GM23338 (cell line): ENCODE measurements at regions not wholly inside any gene's neighbourhood (a gene's known extent, or its start where the extent isn't known, plus 50 kb on each side); places are given as distances from the start of the nearest gene placed in this dataset.

ENCODE experiments used
- ATAC-seq: fragments of 200-7000 bp; cut with Tn5 transposase; 3 replicates; pipeline ENCODE4 v1.9.1; 2020
- DNase-seq: peaks from one replicate; pipeline ENCODE4 v3.0.0-alpha.2; 2015; ENCODE audit warnings: low spot score
- H2AFZ ChIP-seq: fragments of 200-600 bp; sonication (generic); 2 replicates; pipeline ENCODE4 v1.8.0; 2016; ENCODE audit warnings: antibody characterized with exemption, mild to moderate bottlenecking, moderate library complexity
- H3F3A ChIP-seq: fragments of 200-600 bp; sonication (generic); replicated peaks from 2 replicates; pipeline ENCODE4 v1.8.0; 2017; ENCODE audit warnings: antibody characterized with exemption, mixed run types, low read depth
- H3K27ac ChIP-seq: fragments of 200-600 bp; sonication (generic); 2 replicates; pipeline ENCODE4 v1.6.1; 2016; ENCODE audit warnings: low read depth
- H3K27me3 ChIP-seq: fragments of 200-600 bp; sonication (generic); 2 replicates; pipeline ENCODE4 v1.8.0; 2016; ENCODE audit warnings: mild to moderate bottlenecking, mixed run types, moderate library complexity; ENCODE audit not compliant: insufficient read depth
- H3K36me3 ChIP-seq: fragments of 200-600 bp; sonication (generic); 2 replicates; pipeline ENCODE4 v1.8.0; 2016; ENCODE audit warnings: mild to moderate bottlenecking; ENCODE audit not compliant: insufficient read depth
- H3K4me1 ChIP-seq: fragments of 200-600 bp; sonication (generic); 2 replicates; pipeline ENCODE4 v1.8.0; 2016; ENCODE audit warnings: mild to moderate bottlenecking, moderate library complexity; ENCODE audit not compliant: insufficient read depth
- H3K4me2 ChIP-seq: fragments of 200-600 bp; sonication (generic); 2 replicates; pipeline ENCODE4 v1.7.1; 2017; ENCODE audit warnings: mixed run types
- H3K4me3 ChIP-seq: fragments of 200-600 bp; sonication (generic); 2 replicates; pipeline ENCODE4 v1.6.1; 2016; ENCODE audit warnings: mixed run types
- H3K79me2 ChIP-seq: fragments of 200-600 bp; sonication (generic); replicated peaks from 2 replicates; pipeline ENCODE4 v1.8.0; 2017; ENCODE audit warnings: mild to moderate bottlenecking; ENCODE audit not compliant: insufficient read depth
- H3K9me2 ChIP-seq: fragments of 200-600 bp; sonication (generic); 2 replicates; pipeline ENCODE4 v1.8.0; 2017; ENCODE audit not compliant: insufficient read depth
- H4K20me1 ChIP-seq: fragments of 200-600 bp; sonication (generic); replicated peaks from 2 replicates; pipeline ENCODE4 v1.8.0; 2017; ENCODE audit warnings: mild to moderate bottlenecking; ENCODE audit not compliant: insufficient read depth
- H3K27ac Mint-ChIP-seq: 2 replicates; pipeline ENCODE4 v1.8.0; 2020; ENCODE audit warnings: inconsistent platforms, mild to moderate bottlenecking, moderate library complexity, mixed read lengths
- H3K27me3 Mint-ChIP-seq: 3 replicates; pipeline ENCODE4 v1.8.0; 2022; ENCODE audit warnings: low read depth, mild to moderate bottlenecking, moderate library complexity, mixed read lengths, inconsistent platforms; ENCODE audit not compliant: insufficient read depth, poor library complexity
- H3K36me3 Mint-ChIP-seq: 3 replicates; pipeline ENCODE4 v1.8.0; 2021; ENCODE audit warnings: low read depth, mild to moderate bottlenecking, inconsistent platforms, moderate library complexity, mixed read lengths
- H3K4me1 Mint-ChIP-seq: 3 replicates; pipeline ENCODE4 v1.8.0; 2020; ENCODE audit warnings: mild to moderate bottlenecking, inconsistent platforms, mixed read lengths
- H3K4me3 Mint-ChIP-seq: 3 replicates; pipeline ENCODE4 v1.8.0; 2021; ENCODE audit warnings: moderate library complexity, mild to moderate bottlenecking, inconsistent platforms, mixed read lengths
- H3K9me3 Mint-ChIP-seq: 3 replicates; pipeline ENCODE4 v1.8.0; 2020; ENCODE audit warnings: moderate library complexity, mild to moderate bottlenecking, inconsistent platforms, mixed read lengths
- CREB1 ChIP-seq: fragments of 250-450 bp; sonication (Bioruptor Pico); IDR thresholded peaks from 2 replicates; pipeline ENCODE4 v1.5.0; 2020; ENCODE audit warnings: low read depth, mild to moderate bottlenecking, moderate library complexity
- CTCF ChIP-seq, 2 experiments: fragments of 200-600 bp in 1 of 2; sonication (generic) in 1 of 2; conservative IDR thresholded peaks; 2 replicates each; pipeline versions ENCODE4 v1.5.1 to v1.6.1; 2016 to 2017; ENCODE audit warnings: antibody characterized with exemption in 2 of 2, low read depth in 2 of 2, mild to moderate bottlenecking in 2 of 2, moderate library complexity in 1 of 2
- EZH2 ChIP-seq: fragments of 200-600 bp; sonication (generic); IDR thresholded peaks from one replicate; pipeline ENCODE4 v1.8.0; 2017; ENCODE audit warnings: antibody characterized with exemption, mild to moderate bottlenecking, low read depth; ENCODE audit not compliant: unreplicated experiment
- JUNB ChIP-seq: IDR thresholded peaks from one replicate; pipeline ENCODE4 v1.6.1; 2016; ENCODE audit warnings: antibody characterized with exemption; ENCODE audit not compliant: unreplicated experiment
- POLR2AphosphoS5 ChIP-seq: IDR thresholded peaks from 2 replicates; pipeline ENCODE4 v1.6.1; 2016; ENCODE audit warnings: antibody characterized with exemption, low read depth
- REST ChIP-seq: IDR thresholded peaks from one replicate; pipeline ENCODE4 v1.6.1; 2018; ENCODE audit warnings: antibody characterized with exemption; ENCODE audit not compliant: unreplicated experiment
- STAT1 ChIP-seq: IDR thresholded peaks from one replicate; pipeline ENCODE4 v1.6.1; 2016; ENCODE audit warnings: antibody characterized with exemption; ENCODE audit not compliant: unreplicated experiment
- ZNF331 ChIP-seq: fragments of 250-450 bp; sonication (Bioruptor Pico); IDR thresholded peaks from 2 replicates; pipeline ENCODE4 v1.5.0; 2020; ENCODE audit warnings: low read depth, mild to moderate bottlenecking, moderate library complexity
- TF ChIP-seq, protein P1 (sequence below): IDR thresholded peaks from 2 replicates; pipeline ENCODE4 v1.6.1; 2016; ENCODE audit warnings: antibody characterized with exemption
- TF ChIP-seq, protein P2 (sequence below): fragments of 250-450 bp; sonication (Bioruptor Pico); IDR thresholded peaks from 2 replicates; pipeline ENCODE4 v1.5.0; 2020; ENCODE audit warnings: mild to moderate bottlenecking, moderate library complexity

GRCh38 chr1:178031856-178032320 is 62.0 kb upstream of the RASAL2 start:
- Histone ChIP-seq H3K4me3 (no peak overlapping the region), H3K79me2 (no peaks in the 10 kb centered on the region), H3F3A (peaks cover 3% of the 10 kb centered on the region), H3K36me3 (no peaks in the 10 kb centered on the region), H4K20me1 (no peaks in the 10 kb centered on the region), H3K27ac (no peak overlapping the region), H3K9me2 (no peaks in the 10 kb centered on the region), H3K4me1 (peaks cover 14% of the 10 kb centered on the region), H3K27me3 (no peaks in the 10 kb centered on the region), H2AFZ (no peak overlapping the region), H3K4me2 (no peak overlapping the region)
- DNase-seq (peak; percentile 92), ATAC-seq (peak; percentile 98)
- Mint-ChIP-seq H3K4me1 (peaks cover 12% of the 10 kb centered on the region; the same call in 2 of the 3 replicates), H3K27me3 (no peaks in the 10 kb centered on the region), H3K27ac (no peak overlapping the region), H3K36me3 (no peaks in the 10 kb centered on the region), H3K9me3 (peaks cover 9% of the 10 kb centered on the region; the same call in 1 of the 3 replicates), H3K4me3 (no peak overlapping the region)
- no peak for TF ChIP-seq JUNB
- peak; percentile 88 to 99 for TF ChIP-seq CTCF (conservative IDR thresholded peaks at IDR 0.05; ENCODE audit: low read depth in 2 of 2)

GRCh38 chr1:178033019-178033418 is 60.9 kb upstream of the RASAL2 start:
- Histone ChIP-seq H3K4me1 (peaks cover 20% of the 10 kb centered on the region), H3F3A (peaks cover 7% of the 10 kb centered on the region), H3K4me3 (no peak overlapping the region), H2AFZ (no peak overlapping the region), H3K9me2 (no peaks in the 10 kb centered on the region), H3K79me2 (no peaks in the 10 kb centered on the region), H3K4me2 (no peak overlapping the region), H3K36me3 (no peaks in the 10 kb centered on the region), H4K20me1 (no peaks in the 10 kb centered on the region), H3K27me3 (no peaks in the 10 kb centered on the region), H3K27ac (no peak overlapping the region)
- DNase-seq (no peak), ATAC-seq (no peak)
- Mint-ChIP-seq H3K4me1 (peaks cover 12% of the 10 kb centered on the region; the same call in 2 of the 3 replicates), H3K9me3 (peaks cover 11% of the 10 kb centered on the region; the same call in 1 of the 3 replicates), H3K36me3 (no peaks in the 10 kb centered on the region), H3K27me3 (no peaks in the 10 kb centered on the region), H3K27ac (no peak overlapping the region), H3K4me3 (no peak overlapping the region)
- TF ChIP-seq, protein P1, sequence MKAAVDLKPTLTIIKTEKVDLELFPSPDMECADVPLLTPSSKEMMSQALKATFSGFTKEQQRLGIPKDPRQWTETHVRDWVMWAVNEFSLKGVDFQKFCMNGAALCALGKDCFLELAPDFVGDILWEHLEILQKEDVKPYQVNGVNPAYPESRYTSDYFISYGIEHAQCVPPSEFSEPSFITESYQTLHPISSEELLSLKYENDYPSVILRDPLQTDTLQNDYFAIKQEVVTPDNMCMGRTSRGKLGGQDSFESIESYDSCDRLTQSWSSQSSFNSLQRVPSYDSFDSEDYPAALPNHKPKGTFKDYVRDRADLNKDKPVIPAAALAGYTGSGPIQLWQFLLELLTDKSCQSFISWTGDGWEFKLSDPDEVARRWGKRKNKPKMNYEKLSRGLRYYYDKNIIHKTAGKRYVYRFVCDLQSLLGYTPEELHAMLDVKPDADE, result no peak
- TF ChIP-seq CREB1 (CRISPR knock-in tag), result no peak
- no peak for TF ChIP-seq EZH2
- TF ChIP-seq, protein P2, sequence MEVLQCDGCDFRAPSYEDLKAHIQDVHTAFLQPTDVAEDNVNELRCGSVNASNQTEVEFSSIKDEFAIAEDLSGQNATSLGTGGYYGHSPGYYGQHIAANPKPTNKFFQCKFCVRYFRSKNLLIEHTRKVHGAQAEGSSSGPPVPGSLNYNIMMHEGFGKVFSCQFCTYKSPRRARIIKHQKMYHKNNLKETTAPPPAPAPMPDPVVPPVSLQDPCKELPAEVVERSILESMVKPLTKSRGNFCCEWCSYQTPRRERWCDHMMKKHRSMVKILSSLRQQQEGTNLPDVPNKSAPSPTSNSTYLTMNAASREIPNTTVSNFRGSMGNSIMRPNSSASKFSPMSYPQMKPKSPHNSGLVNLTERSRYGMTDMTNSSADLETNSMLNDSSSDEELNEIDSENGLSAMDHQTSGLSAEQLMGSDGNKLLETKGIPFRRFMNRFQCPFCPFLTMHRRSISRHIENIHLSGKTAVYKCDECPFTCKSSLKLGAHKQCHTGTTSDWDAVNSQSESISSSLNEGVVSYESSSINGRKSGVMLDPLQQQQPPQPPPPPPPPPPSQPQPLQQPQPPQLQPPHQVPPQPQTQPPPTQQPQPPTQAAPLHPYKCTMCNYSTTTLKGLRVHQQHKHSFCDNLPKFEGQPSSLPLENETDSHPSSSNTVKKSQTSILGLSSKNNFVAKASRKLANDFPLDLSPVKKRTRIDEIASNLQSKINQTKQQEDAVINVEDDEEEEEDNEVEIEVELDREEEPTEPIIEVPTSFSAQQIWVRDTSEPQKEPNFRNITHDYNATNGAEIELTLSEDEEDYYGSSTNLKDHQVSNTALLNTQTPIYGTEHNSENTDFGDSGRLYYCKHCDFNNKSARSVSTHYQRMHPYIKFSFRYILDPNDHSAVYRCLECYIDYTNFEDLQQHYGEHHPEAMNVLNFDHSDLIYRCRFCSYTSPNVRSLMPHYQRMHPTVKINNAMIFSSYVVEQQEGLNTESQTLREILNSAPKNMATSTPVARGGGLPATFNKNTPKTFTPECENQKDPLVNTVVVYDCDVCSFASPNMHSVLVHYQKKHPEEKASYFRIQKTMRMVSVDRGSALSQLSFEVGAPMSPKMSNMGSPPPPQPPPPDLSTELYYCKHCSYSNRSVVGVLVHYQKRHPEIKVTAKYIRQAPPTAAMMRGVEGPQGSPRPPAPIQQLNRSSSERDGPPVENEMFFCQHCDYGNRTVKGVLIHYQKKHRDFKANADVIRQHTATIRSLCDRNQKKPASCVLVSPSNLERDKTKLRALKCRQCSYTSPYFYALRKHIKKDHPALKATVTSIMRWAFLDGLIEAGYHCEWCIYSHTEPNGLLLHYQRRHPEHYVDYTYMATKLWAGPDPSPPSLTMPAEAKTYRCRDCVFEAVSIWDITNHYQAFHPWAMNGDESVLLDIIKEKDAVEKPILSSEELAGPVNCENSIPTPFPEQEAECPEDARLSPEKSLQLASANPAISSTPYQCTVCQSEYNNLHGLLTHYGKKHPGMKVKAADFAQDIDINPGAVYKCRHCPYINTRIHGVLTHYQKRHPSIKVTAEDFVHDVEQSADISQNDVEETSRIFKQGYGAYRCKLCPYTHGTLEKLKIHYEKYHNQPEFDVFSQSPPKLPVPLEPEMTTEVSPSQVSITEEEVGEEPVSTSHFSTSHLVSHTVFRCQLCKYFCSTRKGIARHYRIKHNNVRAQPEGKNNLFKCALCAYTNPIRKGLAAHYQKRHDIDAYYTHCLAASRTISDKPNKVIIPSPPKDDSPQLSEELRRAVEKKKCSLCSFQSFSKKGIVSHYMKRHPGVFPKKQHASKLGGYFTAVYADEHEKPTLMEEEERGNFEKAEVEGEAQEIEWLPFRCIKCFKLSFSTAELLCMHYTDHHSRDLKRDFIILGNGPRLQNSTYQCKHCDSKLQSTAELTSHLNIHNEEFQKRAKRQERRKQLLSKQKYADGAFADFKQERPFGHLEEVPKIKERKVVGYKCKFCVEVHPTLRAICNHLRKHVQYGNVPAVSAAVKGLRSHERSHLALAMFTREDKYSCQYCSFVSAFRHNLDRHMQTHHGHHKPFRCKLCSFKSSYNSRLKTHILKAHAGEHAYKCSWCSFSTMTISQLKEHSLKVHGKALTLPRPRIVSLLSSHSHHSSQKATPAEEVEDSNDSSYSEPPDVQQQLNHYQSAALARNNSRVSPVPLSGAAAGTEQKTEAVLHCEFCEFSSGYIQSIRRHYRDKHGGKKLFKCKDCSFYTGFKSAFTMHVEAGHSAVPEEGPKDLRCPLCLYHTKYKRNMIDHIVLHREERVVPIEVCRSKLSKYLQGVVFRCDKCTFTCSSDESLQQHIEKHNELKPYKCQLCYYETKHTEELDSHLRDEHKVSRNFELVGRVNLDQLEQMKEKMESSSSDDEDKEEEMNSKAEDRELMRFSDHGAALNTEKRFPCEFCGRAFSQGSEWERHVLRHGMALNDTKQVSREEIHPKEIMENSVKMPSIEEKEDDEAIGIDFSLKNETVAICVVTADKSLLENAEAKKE, result no peak
- no peak for TF ChIP-seq POLR2AphosphoS5
- TF ChIP-seq ZNF331 (CRISPR knock-in tag), result no peak
- no peak for TF ChIP-seq STAT1
- no peak for TF ChIP-seq REST
